Putamen (tissue), 1 donor: ENCODE measurements at regions not wholly inside any gene's neighbourhood (a gene's known extent, or its start where the extent isn't known, plus 50 kb on each side); places are given as distances from the start of the nearest gene placed in this dataset.
"Not testable (repeated sequence)": the region's sequence is repeated elsewhere in the genome, so short reads cannot be mapped to it uniquely, and the experiment has no call there.

Experiments used
- DNase-seq: peaks from one replicate; pipeline ENCODE4 v3.0.0-alpha.2; 2016; ENCODE audit warnings: low spot score

DNA sequence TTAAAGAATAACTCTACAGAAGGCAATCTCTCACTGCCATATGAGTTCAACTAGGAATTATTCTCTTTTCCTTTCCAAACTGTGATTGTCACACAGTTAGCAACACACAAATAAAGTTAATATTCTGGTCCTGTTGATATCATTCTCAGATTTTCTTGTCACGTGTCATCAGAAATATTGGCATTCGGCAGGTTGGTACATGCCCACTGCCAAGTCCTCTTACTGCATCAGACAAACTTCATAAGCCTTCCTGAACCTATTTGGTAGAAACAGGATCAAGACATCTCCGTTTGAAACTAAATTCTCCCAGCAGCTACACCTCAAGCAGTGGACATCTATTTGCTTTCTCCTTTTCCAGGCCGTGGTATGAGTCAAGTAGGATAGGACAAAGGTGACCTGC lies 177.9 kb upstream of the SOX2 start:
- no peak for DNase-seq

DNA sequence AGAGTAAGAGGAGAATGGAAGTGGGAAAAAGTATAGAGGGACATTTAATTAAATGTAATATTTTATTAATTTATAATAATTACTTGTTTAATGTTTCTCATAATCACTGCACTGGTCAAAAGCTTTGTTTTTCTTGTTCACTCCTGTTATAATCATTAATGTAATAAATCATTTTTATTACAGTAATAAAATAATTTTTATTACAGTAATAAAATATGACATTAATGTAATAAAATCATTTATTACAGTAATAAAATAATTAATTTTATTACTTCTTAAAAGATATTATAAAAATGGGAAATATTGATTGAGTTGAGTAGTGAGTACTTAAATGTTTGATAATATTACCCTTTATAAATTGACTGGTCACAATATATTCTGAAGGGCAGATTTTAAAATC lies 181.1 kb upstream of the SOX2 start:
- DNase-seq, result no peak

DNA sequence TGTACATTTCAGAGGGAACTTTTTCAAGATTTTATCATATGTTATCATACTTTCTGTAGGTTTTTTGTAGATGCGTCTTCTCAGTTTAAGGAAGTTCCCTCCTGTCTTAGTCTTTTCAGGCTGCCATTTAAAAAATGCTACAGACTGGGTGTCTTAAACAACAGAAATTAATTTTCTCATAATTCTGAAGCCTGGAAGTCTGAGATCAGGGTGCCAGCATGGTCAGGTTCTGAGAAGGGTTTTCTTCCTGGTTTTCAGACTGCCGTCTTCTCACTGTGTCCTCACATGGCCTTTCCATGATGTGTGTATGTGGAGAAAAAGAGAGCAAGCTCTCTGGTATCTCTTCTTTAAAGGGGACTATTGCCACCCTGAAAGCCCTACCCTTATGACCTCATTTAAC lies 189.9 kb upstream of the SOX2 start:
- DNase-seq, result no peak

DNA sequence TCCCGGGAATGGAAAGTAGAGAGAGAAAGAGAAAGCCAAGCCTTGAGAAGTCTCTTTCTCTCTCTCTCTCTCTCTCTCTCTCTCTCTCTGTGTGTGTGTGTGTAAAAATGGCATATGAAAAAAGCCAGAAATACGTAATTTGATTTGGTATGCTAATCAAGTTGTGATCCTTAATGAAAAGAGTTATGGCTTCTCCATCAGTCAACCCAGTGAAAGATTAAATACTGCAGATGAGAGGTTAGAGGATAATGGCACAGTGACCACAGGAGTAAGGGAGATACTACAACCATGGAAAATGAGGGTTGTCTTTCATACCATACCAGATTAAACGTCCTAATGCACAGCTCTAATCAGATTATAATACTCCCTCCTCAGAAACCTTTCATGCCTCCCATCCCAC lies 193.5 kb upstream of the SOX2 start:
- DNase-seq, result no peak

DNA sequence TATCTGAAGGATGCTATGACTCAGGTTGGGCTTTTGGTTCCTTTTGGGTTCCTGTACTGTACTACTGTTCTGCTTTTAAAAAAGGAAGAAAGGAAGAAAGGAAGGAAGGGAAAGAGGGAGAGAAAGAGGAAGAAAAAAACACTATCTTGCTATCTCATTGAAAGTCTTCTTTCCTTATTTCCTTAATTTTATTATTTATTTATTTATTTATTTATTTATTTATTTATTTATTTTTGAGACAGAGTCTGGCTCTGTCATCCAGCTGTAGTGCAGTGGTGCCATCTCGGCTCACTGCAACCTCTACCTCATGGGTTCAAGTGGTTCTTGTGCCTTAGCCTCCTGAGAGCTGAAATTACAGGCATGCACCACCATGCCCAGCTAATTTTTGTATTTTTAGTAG lies 198.9 kb upstream of the SOX2 start:
- DNase-seq, result no peak

DNA sequence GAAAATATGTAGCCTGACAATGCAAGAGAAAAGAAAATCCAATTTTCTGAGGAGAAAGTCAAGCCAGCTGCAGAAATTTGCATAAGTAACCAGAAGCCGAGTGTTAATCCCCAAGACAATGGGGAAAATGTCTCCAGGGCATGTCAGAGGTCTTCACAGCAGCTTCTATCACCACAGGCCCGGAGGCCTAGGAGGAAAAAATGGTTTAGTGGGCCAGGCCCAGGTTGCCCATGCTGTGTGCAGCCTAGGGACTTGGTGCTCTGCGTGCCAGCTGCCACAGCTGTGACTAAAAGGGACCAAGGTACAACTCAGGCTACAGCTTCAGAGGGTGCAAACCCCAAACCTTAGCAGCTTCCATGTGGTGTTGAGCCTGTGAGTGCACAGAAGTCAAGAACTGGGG lies 201.2 kb upstream of the SOX2 start:
- no peak for DNase-seq

DNA sequence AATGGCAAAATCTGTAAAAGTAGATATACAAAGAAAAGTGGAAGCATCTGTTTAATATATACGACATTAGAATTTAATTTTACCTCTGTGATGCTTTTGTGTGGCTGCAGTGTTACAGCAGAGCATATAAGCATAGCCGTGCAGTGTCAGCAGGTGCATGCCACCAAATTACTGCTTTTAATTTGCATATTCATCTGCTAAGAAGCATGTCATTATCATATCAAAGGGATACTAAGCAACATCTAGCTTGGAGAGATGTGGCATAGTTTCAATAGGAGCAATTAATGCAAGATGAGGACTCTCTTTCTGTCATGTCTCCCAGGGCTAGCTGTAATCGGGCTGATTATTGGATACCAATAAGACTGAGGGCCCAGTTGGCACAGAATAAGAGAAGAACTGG lies 214.4 kb upstream of the SOX2 start:
- no peak for DNase-seq

DNA sequence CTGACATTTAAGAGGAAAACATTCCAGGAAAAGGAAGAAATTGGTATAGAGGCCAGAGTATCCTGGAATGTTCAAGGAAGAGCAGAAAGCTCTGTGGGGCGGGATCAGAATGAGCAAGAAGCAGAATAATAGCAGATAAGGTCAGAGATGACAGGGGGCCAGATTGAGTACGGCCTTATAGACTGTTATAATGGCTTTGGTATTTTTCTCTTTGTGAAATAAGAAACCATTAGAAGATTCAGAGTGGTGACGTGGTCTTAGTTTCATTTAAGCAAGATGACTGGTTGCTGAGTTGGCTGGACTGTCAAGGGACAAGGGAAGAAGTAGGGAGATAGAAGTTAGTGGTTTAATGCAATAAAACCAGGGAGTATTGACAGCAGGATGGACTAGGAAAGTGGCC lies 218.3 kb upstream of the SOX2 start:
- DNase-seq, result no peak

DNA sequence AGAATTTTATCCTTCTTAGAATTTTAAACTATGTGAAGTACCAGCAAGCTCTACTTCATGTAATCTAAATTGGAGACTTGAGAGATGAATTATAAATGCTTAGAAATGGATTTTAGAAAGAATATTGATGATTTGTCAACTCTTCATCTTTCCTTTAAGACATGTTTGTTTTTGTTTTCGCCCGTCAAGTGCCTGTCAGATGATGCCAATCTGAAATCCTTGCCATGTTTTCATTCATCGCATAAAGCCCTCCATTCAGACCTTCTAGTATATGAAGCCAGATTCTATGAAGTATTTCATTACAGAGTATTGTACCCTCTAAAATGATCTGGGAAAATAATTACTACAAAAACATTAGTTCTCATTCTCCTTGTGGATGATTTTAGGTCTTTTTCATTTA lies 223.2 kb upstream of the SOX2 start:
- peak; percentile 72 for DNase-seq

DNA sequence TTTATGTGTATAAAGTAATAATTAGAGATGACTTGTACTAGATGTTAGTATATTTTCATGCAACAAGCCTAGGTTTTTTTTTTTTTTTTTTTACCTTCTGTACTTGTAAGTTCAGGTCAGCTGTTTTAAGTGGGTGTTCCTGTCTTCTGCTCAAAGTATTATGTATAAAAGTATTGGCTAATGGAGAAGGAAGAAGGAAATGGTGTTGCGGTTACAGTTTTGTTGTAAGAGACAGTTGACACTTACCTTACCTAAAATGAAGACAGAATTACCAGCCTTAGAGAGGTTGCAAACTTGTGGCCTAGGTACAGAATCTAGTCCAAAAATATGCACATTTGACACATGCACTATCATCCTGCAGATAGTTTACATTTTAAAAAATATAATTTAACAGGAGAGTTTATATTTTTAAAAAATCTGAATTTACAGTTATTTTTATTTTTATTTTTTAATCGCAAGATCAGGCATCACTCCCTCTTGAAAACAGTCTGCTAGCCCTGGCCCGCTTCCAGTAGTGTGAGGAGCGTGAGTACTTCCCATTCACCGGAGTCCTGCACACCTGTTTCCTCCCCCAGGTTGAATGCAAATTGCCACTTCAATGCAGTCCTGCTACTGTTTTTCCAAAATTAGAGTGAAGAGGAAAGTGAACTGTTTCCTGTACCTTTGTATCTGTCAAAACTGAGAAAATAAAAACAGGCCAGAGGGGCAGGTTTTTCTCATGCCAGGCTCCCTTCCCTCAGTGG lies 224.3 kb upstream of the SOX2 start:
- no peak for DNase-seq

DNA sequence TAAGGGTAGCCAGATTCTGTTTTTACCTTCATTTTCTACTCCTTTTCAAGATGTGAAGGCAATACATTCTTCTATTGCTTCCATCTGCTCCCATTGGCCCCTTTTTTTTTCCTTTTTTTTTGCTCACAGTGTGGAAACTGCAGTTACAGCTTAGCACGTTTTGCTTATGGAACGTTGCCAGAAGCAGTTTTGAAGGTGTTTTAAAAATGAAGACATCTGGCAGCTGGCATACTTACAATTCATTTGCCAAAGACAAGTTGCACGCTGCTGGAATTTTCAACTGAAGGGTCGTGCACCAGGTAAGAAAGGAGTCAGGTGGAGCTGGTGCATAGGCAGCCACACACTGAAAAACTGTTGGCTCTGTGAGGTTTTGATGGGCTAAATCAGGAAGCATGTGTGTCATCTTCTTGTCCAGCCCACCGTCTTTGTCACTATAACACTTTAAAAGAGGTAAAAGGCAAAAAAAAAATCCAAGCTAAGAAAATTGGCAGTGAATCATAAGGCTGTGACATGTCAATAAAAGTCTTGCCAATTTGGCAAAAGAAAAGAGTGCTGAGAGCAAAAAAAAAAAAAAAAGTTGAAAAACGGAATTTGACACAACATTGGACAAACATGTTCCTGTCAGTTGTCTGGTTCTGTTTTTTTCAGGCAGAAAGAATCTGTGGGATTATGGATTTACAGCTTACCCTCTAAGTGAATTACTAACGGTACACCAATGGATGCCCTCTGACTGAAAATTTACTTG lies 225.4 kb upstream of the SOX2 start:
- DNase-seq, result no peak

DNA sequence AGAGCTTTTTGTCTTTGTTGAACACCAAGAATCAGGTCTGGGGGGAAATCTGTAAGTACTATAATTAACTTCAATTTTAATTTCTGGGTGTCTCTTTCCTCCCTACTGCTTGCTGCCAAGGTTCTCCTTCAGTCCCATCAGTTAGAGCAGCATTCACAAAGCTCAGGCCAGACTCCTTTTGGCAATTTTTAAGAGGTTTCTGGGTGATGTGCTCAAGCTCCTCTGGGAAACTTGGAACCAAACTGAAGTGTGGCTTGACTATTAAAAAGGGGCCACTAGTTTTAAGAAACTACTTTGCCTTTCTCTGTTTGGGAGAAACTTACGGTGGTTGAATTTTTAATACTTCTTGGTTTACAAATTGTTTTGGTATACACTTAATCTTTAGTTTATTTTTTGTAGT lies 227.7 kb upstream of the SOX2 start:
- no peak for DNase-seq

DNA sequence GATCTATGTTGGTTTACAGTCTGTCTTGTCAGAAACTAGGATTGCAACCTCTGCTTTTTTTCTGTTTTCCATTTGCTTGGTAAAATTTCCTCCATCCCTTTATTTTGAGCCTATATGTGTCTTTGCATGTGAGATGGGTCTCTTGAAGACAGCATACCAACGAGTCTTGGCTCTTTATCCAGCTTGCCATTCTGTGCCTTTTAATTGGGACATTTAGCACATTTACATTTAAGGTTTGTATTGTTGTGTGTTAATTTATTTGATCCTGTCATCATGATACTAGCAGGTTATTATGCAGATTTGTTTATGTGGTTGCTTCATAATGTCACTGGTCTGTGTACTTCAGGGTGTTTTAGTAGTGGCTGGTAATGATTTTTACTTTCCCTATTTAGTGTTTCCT lies 236.6 kb upstream of the SOX2 start:
- not testable (repeated sequence) for DNase-seq

DNA sequence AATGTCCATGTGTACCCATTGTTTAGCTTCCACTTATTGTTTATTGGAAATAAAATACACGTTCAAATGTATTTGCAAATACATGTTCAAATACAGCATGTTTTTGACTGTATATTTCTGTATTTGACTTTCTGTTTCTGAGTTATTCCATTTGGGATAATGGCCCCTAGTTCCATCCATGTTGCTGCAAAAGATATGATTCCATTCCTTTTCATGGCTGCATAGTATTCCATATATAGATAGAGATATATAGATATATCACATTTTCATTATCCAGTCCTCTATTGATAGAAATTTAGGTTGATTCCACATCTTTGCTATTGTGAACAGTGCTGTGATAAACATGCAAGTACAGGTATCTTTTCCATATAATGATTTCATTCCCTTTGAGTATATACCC lies 241.4 kb upstream of the SOX2 start:
- DNase-seq, result no peak

DNA sequence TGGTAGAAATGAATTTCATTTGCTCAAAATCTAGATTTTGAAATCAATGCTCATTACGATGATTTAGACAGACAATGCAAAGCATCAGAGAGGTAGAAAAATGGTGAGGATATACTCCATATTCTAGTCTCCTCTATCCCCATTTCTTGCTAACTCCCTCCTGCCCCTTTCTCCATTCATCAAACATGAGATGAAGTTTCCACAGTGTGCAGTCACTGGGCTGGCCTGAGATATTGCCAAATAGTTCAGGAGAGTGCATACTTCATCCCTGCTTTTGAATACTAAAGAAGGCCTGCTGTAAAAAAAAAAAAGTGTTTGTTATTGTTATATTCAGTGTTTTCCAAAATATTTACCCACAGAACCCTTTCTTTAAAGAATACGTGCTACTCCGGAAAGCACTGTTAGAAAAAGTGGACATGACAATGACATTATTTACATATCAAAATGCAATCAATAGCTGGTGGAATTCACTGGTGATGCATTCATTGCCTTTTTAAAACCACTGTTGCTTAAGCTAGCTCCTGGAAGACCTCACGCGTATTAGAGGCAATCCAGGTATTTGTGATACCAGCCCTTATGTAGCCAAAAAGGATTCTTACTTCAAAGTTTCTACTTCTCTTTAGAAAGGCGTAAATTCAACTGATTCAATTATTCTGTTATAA lies 247.6 kb upstream of the SOX2 start:
- DNase-seq, result no peak

DNA sequence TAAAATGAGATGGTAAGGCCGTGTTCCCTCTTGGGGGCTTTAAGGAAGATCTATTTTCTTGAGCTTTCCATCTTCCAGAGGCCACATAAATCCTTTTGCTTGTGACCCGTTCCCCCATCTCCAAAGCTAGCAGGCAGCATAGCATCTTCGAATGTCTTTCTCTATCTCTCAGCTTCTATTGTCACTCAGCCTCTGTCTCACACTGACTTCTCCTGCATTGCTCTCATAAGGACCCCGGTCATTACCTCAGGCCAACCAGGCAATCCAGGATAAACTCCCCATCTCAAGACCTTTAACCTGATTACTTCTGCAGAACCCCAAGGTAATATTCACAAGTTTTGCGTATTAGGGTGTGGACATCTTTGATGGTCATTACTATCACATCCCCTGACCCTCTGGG lies 250.3 kb upstream of the SOX2 start:
- no peak for DNase-seq

DNA sequence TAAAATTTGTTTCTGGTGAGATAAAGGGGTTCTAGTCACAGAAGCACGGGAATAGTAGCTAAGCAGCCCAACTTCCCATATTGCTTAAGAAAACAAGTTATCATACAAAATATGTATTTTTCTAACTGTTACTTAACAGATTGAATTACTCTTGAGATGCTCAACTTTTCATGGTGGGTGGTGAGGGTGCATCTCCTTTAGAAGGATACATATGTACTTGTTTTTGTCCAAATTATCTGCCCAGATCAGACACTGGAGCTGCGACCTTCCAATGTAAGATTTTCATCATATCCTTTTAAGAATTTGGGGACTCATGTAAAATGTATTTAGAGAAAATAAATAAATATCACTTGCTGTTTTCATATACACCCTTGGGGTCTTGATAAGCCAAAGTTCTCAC lies 252.2 kb upstream of the SOX2 start:
- DNase-seq, result no peak

DNA sequence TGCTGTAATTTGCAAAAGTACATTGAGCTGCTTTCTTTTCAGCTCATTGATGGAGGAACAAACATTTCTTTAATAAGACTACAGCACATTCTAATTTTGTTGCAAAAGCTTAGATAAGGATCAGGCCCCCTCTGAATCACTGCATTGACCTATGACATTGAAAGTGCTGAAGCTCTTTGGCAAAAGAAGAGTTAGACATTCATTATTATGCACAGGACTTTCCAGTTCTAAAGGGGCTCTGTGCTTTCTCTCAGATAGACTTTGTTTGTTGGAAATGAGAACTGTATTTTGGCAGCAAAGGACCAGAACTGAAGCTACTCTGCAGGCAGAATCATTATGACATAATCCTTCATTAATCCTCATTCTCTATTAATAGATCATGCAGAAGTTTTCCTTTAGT lies 252.9 kb upstream of the SOX2 start:
- peak; percentile 91 for DNase-seq

DNA sequence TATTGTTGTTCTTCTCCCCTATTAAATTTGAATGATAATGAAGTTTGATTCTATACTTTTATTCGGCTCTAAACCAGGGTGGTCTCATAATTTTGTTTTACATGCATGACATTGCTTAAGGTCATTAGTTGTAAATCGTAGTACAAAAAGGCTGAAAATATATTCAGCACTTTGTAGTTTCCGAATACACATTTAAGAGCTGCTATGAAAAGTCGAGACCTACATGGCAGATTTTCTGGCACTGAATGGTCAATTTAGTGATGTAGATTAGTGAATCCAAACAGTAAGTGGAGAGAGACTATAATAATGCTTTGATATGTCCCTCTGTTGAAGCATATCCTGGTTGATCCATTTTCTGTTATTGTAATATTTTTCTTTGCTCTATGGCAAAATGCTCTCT lies 254.0 kb upstream of the SOX2 start:
- no peak for DNase-seq

DNA sequence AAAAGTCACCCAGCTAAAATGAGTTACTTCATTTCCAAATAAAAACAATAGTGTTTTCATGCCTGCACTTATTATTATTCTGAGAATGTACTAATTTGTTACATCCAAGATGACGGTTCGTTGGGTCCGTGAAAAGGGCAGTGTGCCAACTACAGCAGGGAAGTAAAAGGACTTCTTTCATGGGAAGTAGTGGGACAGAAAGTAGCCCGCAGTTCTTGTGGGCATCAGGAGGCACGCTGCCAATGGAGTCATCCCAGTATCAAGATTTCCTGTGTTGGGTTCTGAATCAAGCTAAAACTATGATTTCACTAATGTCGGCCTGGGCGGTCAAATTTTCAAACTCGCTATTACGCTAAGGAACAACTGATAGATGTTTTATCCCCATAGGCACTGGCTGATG lies 254.5 kb upstream of the SOX2 start:
- DNase-seq, result peak; percentile 99

DNA sequence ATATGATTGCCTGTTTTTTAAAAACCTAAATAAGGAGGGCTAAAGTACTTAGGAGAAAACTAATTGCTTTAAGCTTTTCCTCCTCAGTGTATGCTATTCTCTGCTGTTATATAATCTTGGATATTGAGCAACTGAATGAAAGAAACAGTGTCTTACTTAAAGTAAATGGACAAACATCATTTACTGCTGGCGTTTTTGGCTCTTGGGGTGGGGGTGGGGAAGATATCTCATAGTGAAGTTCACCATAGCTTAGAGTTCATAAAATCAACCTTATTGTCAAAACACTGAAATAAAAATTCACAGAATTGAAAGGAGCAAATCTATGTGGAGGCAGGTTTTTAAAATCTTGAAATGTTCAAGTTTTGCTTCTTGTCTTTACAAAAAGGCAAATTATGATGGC lies 256.4 kb upstream of the SOX2 start:
- no peak for DNase-seq

DNA sequence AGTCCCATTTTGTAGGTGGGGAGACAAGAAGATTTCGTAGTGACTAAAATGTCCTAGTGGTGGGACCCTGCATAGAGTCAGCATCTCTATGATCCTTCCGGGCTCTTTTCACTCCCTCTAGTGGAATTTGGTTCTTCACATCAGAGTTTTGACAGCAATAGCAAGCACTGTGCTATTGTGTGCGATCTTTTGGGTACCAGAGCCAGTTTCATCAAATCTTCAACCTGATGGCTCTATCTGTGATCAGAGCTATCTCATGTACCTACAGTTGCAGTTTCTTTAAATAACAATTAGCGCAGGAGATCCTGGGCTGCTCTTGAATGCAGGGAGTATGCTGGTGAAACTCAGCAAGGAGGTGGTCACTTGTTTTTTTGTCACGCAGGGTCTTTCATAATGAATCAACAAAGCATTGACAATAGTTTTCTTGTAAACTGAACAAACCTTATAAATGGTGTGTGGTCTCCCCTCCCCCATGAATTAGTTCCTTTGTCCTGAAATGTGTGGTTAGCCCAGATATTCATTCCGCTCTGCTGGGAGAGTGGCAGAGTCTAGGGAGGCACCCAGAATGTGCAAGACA lies 257.2 kb upstream of the SOX2 start:
- DNase-seq, result peak; percentile 88

DNA sequence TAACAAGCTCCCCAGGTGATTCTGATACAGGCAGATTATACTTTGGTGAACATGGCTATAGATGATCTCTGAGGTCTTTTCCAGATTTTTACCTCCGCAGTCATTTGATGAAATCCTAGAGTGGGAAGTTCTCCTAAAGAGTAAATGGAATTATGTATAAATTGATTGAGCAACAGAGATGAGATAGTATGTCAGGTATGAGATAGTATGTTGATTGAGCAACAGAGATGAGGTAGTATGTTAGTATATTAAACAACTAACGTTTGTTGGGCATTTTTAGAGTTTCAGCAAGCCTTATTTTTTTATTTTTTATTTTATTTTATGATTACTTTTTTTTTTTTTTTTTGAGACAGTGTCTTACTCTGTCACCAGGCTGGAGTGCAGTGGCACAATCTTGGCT lies 265.0 kb upstream of the SOX2 start:
- no peak for DNase-seq
